ENCODE measurements at regions not wholly inside any gene's neighbourhood (a gene's known extent, or its start where the extent isn't known, plus 50 kb on each side); places are given as distances from the start of the nearest gene placed in this dataset.

- TF ChIP-seq ZFP41 (tag by site-specific recombination; IDR thresholded peaks at IDR 0.05; ENCODE audit: borderline replicate concordance) (no peak), ZBTB20 (tag by site-specific recombination; IDR thresholded peaks at IDR 0.05) (no peak), CTCF (tag by site-specific recombination; IDR thresholded peaks at IDR 0.05) (no peak), ZFP3 (tag by site-specific recombination; IDR thresholded peaks at IDR 0.05; ENCODE audit: low read depth) (no peak), RBAK (tag by site-specific recombination; IDR thresholded peaks at IDR 0.05) (no peak), ZNF704 (tag by site-specific recombination; IDR thresholded peaks at IDR 0.05) (no peak), YY1 (tag by site-specific recombination; IDR thresholded peaks at IDR 0.05) (no peak), ZNF513 (tag by site-specific recombination; IDR thresholded peaks at IDR 0.05) (no peak), ZNF133 (tag by site-specific recombination; IDR thresholded peaks at IDR 0.05) (no peak), ZNF654 (tag by site-specific recombination; IDR thresholded peaks at IDR 0.05; ENCODE audit: low read depth) (no peak), ZBTB7A (tag by site-specific recombination; IDR thresholded peaks at IDR 0.05; ENCODE audit: low read depth) (no peak), HOXA7 (CRISPR knock-in tag; IDR thresholded peaks at IDR 0.05; ENCODE audit: borderline replicate concordance) (no peak), ZNF18 (tag by site-specific recombination; IDR thresholded peaks at IDR 0.05) (no peak), ZNF274 (IDR thresholded peaks at IDR 0.05; ENCODE audit: low read length) (no peak), ZNF274 (tag by site-specific recombination; IDR thresholded peaks at IDR 0.05; ENCODE audit: borderline replicate concordance) (no peak)
Observed at GRCh38 chr4:130054908-130055307, 959.0 kb downstream of the C4orf33 start.

All from HEK293 (cell line).